HuH-7 (cell line): ENCODE measurements at regions not wholly inside any gene's neighbourhood (a gene's known extent, or its start where the extent isn't known, plus 50 kb on each side); places are given as distances from the start of the nearest gene placed in this dataset.
"Not testable (repeated sequence)": the region's sequence is repeated elsewhere in the genome, so short reads cannot be mapped to it uniquely, and the experiment has no call there.

Experiments used
- DNase-seq: peaks from one replicate; pipeline ENCODE4 v3.0.0; 2011; ENCODE audit warnings: low spot score

DNA sequence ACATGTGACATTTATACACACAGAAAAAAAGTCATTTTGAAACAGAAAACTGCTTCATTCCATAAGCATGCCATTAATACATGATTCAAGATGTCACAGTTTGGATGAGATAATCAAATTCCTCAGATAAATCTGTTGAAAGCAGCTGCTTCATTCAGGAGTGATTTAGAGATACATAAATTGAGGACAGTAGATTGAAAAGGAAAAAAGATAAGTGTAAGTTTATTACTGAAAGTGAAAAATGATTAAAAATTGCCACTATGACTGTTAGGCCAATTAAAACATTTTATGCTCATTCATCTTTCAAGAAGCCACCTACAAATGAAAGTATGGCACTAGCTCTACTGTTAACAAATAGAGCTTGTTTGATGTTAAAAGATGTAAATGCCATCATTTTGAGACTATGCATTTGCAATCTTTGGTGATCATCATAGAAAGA, 136.9 kb upstream of the CDK6 start:
- no peak for DNase-seq

- no peak for DNase-seq
Measured at GRCh38 chr7:92972441-92972840, 136.1 kb upstream of the CDK6 start.

GRCh38 chr7:92969061-92969460, 132.7 kb upstream of the CDK6 start:
- no peak for DNase-seq

DNA sequence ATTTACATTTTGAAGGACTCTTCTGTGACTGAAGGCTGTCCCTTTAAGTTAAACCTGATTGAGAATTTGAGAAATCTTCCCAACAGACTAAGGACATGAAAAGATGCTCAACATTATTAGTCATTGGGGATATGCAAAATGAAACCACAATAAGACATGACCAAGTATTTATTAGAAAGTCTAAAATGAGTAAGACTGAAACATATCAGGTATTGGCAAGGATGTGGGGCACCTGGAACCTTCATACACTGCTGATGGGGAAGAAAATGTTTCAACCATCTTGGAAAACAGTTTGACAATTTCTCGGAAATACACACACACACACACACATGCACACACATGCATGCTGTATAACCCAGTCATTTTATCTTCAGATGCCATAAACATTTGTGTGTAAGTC, 132.1 kb upstream of the CDK6 start:
- no peak for DNase-seq

- DNase-seq, result no peak
Measured at GRCh38 chr7:92967238-92967637, 130.9 kb upstream of the CDK6 start.

DNA sequence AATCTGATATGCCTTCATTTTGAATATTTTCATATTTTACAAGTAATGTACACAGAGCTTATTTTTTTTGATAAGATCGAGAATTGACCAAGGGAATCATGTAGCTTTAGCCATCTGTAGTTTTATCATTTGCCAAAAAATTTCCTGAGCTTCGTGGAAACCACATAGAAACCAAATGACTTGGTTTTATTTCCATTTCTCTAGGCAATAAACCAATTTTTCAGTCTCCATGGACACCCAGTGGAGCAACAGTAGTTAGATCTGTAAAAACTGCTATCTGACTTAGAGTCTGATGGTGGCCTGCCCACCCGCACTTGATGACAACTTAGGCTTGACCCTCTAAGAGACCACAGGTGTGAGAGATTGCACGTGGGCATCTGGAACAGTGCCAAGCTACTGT, 127.8 kb upstream of the CDK6 start:
- DNase-seq, result no peak

DNA sequence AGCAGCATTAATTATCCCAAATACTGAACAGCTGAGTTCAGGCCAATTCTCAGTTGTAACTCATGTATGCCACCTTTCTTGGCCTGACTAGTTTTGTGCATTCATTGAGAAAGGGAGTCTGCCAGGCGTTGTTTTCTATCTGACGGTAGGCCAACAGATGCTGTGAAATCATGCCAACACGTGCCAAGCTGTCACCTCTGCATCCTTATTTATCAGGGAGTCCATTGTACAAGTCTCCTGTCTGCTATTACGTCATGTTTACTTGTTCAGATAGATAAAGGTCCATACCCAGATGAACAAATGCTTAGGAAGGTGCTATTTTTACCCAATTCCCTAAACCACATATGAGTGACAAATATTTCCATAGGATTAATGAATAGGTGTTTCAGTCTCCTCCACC, 127.2 kb upstream of the CDK6 start:
- no peak for DNase-seq

GRCh38 chr7:92961961-92962360, 125.6 kb upstream of the CDK6 start:
- DNase-seq, result no peak

DNA sequence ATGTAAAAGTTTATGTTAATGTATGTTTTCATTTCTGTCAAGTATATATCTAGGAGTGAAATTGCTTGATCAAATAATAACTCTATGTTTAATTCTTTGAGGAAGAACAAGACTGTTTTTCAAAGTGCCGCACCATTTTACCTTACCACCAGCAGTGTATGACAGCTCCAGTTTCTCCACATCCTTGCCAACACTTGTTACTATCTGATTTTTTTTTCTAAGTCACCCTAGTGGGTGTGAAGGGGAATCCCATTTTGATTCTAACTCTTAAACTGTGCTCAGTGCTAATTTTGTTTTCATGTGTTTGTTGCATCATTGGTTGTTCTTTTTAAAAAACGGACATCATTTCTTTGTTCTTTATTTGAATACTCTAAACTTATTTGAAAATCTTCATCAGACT, 120.2 kb upstream of the CDK6 start:
- no peak for DNase-seq

DNA sequence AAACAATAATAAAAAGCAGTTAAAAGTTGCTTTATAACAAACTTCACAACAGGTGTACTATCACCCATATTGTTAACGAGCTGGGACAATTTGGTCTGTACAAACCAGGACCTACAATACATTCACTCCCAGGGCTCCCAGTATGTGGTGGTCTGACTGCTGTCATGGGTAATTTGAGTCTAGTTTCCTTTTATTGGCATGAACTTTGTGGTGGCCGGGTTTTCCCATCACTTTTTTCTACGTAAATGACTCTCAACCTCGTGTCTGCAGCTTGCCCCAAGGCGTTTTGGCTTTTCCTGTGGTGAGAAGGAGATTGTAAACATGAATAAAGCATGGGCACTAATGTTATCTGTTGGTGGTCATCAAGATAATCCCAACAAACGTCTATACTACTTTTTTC, 118.7 kb upstream of the CDK6 start:
- DNase-seq, result no peak

GRCh38 chr7:92953657-92954056, 117.3 kb upstream of the CDK6 start:
- peak; percentile 13 for DNase-seq

DNA sequence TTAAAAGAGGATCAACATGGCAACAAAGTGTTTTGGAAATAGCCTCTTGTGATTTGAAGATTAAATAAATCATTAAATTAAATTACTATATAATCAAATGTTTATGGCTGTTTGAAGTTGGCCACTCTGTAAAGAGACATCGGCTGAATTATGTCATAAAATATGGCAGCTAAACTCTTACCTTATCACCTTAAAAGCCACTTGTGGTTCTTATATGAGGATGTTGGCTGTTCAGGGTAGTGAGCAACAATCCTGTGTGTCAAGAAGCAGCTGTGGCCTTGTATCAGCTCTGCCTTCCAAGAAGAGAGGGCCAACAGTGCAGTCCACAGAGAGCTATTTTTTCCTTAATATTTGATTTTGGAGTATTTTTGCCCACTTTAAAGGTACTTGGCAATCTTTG, 113.4 kb upstream of the CDK6 start:
- no peak for DNase-seq

DNA sequence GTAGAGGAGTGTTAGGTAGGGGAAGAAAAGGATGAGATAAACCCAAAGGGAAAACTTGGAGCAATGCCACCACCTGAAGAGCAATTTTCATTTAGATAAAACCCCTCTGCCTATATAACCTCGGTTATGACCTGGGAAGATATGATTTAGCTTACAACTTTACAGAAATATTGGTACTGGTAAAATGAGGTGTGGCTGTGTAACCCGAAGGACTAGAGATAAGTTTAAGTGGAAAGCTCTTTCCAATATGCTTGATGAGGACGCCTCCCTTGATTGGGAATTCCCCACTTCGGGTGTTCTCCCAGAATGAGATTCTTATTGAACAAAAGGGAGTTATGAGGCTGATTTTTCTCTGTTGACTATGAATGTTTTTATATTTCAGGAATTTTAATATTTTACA, 109.5 kb upstream of the CDK6 start:
- DNase-seq, result no peak

- DNase-seq, result no peak
Measured at GRCh38 chr7:92944633-92945032, 108.3 kb upstream of the CDK6 start.

DNA sequence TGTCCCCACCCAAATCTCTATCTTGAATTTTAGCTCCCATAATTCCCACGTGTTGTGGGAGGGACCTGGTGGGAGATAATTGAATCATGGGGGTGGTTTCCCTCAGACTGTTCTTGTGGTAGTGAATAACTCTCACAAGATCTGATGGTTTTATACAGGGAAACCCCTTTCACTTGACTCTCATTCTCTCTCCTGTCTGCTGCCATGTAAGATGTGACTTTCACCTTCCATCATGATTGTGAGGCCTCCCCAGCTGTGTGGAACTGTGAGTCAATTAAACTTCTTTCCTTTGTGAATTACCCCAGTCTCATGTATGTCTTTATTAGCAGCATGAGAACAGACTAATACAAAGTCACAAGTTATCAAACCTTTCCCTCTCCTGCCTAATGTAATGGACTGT, 106.3 kb upstream of the CDK6 start:
- DNase-seq, result not testable (repeated sequence)

- no peak for DNase-seq
Measured at GRCh38 chr7:92939666-92940360, 103.4 kb upstream of the CDK6 start.

DNA sequence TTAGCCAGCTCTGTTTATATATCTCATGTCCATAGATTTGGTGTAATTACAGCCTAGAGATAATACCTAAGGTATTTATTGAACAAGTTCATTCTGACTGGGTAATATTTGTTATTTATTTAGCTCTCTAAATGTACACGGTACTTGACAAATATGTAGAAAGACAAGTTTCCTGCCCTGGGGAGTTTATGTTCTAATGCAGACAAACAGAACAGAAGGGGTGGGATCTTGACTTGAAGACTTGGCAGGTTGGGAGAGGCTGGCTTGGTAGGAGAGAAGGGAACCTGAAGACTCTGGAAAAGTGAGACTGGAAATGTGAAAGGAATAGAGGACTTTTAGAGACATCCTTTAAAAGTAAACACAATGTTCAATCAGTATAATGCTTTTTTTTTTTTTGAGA, 97.7 kb upstream of the CDK6 start:
- DNase-seq, result no peak

DNA sequence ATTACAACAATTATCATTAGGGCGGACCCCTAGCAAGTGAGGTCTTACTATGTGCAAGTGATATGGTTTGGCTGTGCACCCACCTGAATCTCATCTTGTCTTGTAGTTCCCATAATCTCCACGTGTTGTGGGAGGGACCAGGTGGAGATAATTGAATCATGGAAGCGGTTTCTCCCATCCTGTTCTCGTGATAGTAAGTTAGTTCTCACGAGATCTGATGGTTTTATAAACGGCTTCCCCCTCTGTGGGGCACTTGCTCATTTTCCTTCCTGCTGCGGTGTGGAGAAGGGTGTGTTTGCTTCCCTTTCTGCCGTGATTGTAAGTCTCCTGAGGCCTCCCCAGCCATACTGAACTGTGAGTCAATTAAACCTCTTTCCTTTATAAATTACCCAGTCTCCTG, 96.1 kb upstream of the CDK6 start:
- DNase-seq, result no peak

DNA sequence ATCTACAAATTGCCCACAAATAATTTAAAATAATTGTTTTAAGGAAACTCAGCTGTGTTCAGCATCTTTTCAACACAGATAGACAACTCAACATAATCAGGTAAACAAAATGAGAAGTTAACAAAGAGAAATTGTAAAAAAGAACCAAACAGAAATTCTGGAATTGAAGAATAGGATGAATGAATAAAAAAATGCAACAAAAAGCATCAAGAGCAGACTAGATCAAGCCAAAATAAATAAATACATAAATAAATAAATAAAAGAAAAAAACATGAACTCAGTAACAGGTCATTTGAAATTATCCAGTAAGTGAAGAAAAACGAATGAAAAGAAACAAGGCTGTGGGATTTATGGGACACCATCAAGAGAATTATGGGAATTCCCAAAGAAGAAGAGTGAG, 94.0 kb upstream of the CDK6 start:
- DNase-seq, result no peak

GRCh38 chr7:92926697-92927044, 90.3 kb upstream of the CDK6 start:
- no peak for DNase-seq

- DNase-seq, result no peak
Measured at GRCh38 chr7:92925876-92926696, 89.7 kb upstream of the CDK6 start.

GRCh38 chr7:92924800-92925199, 88.4 kb upstream of the CDK6 start:
- no peak for DNase-seq

DNA sequence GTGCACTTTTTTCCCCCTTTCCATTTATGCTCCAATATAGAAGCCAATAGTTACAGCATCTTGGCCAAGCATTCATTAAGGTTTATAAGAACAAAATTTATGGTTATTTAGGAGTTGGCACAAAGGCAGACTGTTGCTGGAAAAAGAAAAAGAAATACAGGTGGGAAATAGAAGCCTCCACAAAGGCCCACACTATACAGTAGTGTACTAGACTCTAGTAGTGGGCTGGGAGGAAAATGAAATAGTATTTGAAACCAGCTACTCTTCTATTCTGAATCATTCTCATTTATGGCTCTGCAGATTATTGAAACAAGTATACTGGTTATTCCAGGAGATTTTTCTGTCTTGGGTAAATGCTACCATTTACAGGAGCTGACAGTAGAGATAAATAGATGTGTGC, 80.9 kb upstream of the CDK6 start:
- no peak for DNase-seq

DNA sequence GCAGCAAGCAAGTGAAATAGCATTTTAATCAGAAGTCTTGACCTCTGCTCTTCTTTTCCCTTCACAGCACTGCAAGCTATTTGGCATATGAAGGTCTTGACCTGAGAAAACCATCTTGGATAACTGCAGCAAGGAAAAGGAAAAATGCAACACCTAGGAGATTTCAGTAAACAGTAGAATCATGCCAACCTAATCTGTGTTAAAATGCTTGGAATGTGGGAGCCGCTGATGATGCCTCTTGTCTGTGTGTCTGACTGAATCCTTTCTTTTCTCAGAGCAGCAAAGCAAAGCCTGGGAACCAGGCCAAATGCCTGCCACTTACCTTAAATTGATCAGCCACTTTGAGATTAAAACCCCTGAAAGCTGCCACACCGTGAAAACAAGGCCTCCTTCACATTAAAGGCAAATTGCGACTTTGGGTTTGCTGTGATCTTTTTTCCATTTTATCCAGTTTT, 80.4 kb upstream of the CDK6 start:
- DNase-seq, result no peak
